ENCODE measurements at regions not wholly inside any gene's neighbourhood (a gene's known extent, or its start where the extent isn't known, plus 50 kb on each side); places are given as distances from the start of the nearest gene placed in this dataset.

GRCh38 chrX:73930300-73930699, 77.8 kb upstream of the XIST start:
- no peak for FAIRE-seq
- Histone ChIP-seq H3K9ac (ENCODE audit: insufficient read depth, low read depth, low read length) (no peak overlapping the region), H4K20me1 (ENCODE audit: insufficient read depth, low read length) (no peaks in the 10 kb centered on the region), H3K79me2 (ENCODE audit: insufficient read depth, low read length) (no peaks in the 10 kb centered on the region), H3K36me3 (replicated peaks in 1 of 2; ENCODE audit: control insufficient read depth in 1 of 2, insufficient read depth in 2 of 2, low read length in 2 of 2) (no peaks in the 10 kb centered on the region), H3K4me2 (ENCODE audit: low read depth, low read length) (no peak overlapping the region), H3K27me3 (ENCODE audit: control insufficient read depth in 1 of 2, insufficient read depth in 2 of 2, low read length in 2 of 2) (no peaks in the 10 kb centered on the region), H3K4me3 (replicated peaks in 1 of 3; ENCODE audit: insufficient read depth in 1 of 3, low read depth in 2 of 3, low read length in 3 of 3) (no peak overlapping the region), H3K27ac (ENCODE audit: extremely low read length, insufficient read depth, low read length) (no peak overlapping the region), H3K9me3 (ENCODE audit: low read length) (no peaks in the 10 kb centered on the region), H2AFZ (ENCODE audit: low read length) (no peak overlapping the region), H3K4me1 (ENCODE audit: insufficient read depth, low read length) (no peaks in the 10 kb centered on the region)
- TF ChIP-seq CREB1 (IDR thresholded peaks at IDR 0.05), result 0 out of 2 replicates have a peak, but pooled peaks have one; percentile 34
- no peak for TF ChIP-seq CREB1 (CRISPR knock-in tag; IDR thresholded peaks at IDR 0.05)
- no peak for TF ChIP-seq MAFF (IDR thresholded peaks at IDR 0.05; ENCODE audit: low read depth, low read length)
- TF ChIP-seq ATF7 (IDR thresholded peaks at IDR 0.05), result peak; percentile 36
- TF ChIP-seq ATF7 (CRISPR knock-in tag; IDR thresholded peaks at IDR 0.05), result no peak
- intact Hi-C loops (cut with micrococcal nuclease; ENCODE audit: unreplicated experiment), result no loop called here
- no peak for DNase-seq (ENCODE audit: low spot score)
- no peak for ATAC-seq
- CTCF ChIA-PET (ENCODE audit: low intra/inter-chr PET ratio, low total read pairs), result no interaction called here
- BruUV-seq (replicated peaks), result no TSS peak
- in situ Hi-C loops (cut with HindIII; ENCODE audit: extremely low pct_ligation_motif_present, low pct_unique_long_range_greater_than_20kb), result no loop called here
- POLR2A ChIA-PET, result no interaction called here
- WGBS (ENCODE audit: low lambda C conversion rate), result no CpG with 5 or more reads among the region's 1 CpG

GRCh38 chrX:73922856-73923455, 70.4 kb upstream of the XIST start:
- no peak overlapping the region for H3K4me3 ChIP-seq (replicated peaks in 1 of 3; ENCODE audit: insufficient read depth in 1 of 3, low read depth in 2 of 3, low read length in 3 of 3)
- no peak overlapping the region for H3K27ac ChIP-seq (ENCODE audit: extremely low read length, insufficient read depth, low read length)
- H3K4me2 ChIP-seq (ENCODE audit: low read depth, low read length), result no peak overlapping the region
- H3K36me3 ChIP-seq (replicated peaks in 1 of 2; ENCODE audit: control insufficient read depth in 1 of 2, insufficient read depth in 2 of 2, low read length in 2 of 2), result no peaks in the 10 kb centered on the region
- 83% methylated on average over 2 of the region's 2 CpGs for WGBS (ENCODE audit: low lambda C conversion rate)
- no peaks in the 10 kb centered on the region for H4K20me1 ChIP-seq (ENCODE audit: insufficient read depth, low read length)
- no peak for ATAC-seq
- BruUV-seq (replicated peaks), result no TSS peak
- H3K9me3 ChIP-seq (ENCODE audit: low read length), result no peaks in the 10 kb centered on the region
- H3K4me1 ChIP-seq (ENCODE audit: insufficient read depth, low read length), result no peaks in the 10 kb centered on the region
- no peaks in the 10 kb centered on the region for H3K79me2 ChIP-seq (ENCODE audit: insufficient read depth, low read length)
- POLR2A ChIA-PET, result no interaction called here
- H2AFZ ChIP-seq (ENCODE audit: low read length), result no peak overlapping the region
- TF ChIP-seq CSRNP2 (CRISPR knock-in tag; conservative IDR thresholded peaks at IDR 0.05; ENCODE audit: low read depth) (no peak), ZFX (CRISPR knock-in tag; IDR thresholded peaks at IDR 0.05; ENCODE audit: low read depth) (no peak), CCAR2 (optimal IDR thresholded peaks at IDR 0.05; ENCODE audit: low read depth, low read length) (no peak), ZFP82 (CRISPR knock-in tag; IDR thresholded peaks at IDR 0.05; ENCODE audit: borderline replicate concordance) (no peak)
- H3K27me3 ChIP-seq (ENCODE audit: control insufficient read depth in 1 of 2, insufficient read depth in 2 of 2, low read length in 2 of 2), result no peaks in the 10 kb centered on the region
- intact Hi-C loops (cut with micrococcal nuclease; ENCODE audit: unreplicated experiment), result no loop called here
- H3K9ac ChIP-seq (ENCODE audit: insufficient read depth, low read depth, low read length), result no peak overlapping the region
- CTCF ChIA-PET (ENCODE audit: low intra/inter-chr PET ratio, low total read pairs), result no interaction called here
- no peak for FAIRE-seq
- in situ Hi-C loops (cut with HindIII; ENCODE audit: extremely low pct_ligation_motif_present, low pct_unique_long_range_greater_than_20kb), result no loop called here
- no peak for DNase-seq (ENCODE audit: low spot score)
